ENCODE measurements at regions not wholly inside any gene's neighbourhood (a gene's known extent, or its start where the extent isn't known, plus 50 kb on each side); places are given as distances from the start of the nearest gene placed in this dataset.
A peak's percentile ranks its signal among the peaks of the same experiment; 100 is the strongest.

DNA sequence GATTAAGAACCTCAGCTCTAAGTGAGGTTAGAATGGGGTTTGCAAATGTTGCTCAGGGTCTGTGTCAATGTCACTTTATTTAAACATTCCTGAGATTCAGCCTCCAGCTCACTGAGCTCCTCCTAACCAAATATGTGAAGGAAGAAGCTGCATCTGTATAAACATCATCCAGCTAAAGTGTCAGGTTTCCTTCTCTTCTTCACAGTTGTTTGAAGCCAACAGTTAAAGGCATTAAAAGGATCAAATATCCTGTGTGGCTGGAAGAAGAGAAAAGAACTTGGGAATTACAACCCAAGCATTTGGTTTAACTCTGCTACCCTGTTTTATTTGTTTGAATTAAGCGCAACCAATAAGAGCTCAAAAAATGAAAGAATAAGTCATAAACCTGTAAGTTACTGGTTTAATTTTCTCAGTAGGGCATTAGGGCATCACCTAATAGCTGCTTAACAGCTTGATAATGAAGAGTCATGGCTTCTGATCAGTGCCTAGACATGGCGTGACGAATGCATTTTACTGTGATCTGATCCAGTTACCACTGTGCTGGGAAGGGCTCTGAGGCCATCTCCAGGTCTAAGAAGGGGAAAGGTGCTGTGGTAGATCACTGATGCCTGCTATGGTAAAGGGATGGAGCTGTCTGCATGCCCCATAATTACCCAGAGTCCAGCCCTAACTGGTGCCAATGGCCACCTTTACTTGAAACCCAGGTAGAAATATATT, 165.7 kb upstream of the TSC22D2 start:
- 82 to 94% methylated on average over 3 of the region's 3 CpGs for WGBS, 2 donors
- intact Hi-C loops (cut with DNase I): no loop called here
- Histone ChIP-seq H3K4me3 (no peak overlapping the region), H3K27me3 (no peaks in the 10 kb centered on the region), H3K36me3 (no peaks in the 10 kb centered on the region), H3K27ac (no peak overlapping the region), H3K4me1 (peaks cover 0 to 14% (median 11%) of the 10 kb centered on the region in 3 donors), H3K9me3 (no peaks in the 10 kb centered on the region)
- TF ChIP-seq CTCF (IDR thresholded peaks at IDR 0.05): no peak
- no peak for FAIRE-seq
- DNase-seq: no peak
- ATAC-seq: no peak

DNA sequence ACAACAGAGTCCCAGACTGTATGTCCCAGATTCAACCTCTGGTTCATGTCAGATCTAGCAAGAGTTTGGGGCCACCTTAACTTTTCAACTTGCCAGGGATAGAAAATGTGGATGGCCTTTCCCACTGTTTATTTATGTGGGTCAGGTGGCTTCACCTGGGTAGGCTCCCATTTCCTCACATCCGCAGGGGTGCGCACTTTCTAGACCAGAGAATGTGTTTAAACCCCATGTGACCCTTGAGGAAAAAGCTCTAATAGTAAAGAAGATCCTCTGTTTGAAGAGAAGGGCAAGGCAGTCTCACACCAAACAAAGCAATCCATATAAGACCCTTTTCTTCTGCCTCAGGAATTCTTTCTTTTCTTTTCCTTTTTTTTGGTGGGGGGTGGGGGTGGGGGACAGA, 167.2 kb upstream of the TSC22D2 start:
- TF ChIP-seq CTCF (IDR thresholded peaks at IDR 0.05): no peak
- no peaks in the 10 kb centered on the region for H3K9me3 ChIP-seq
- ATAC-seq (no peak), FAIRE-seq (no peak), DNase-seq (no peak)
- H3K27me3 ChIP-seq: no peaks in the 10 kb centered on the region
- H3K4me3 ChIP-seq: no peak overlapping the region
- no peaks in the 10 kb centered on the region for H3K36me3 ChIP-seq
- peaks cover 0 to 14% (median 11%) of the 10 kb centered on the region in 3 donors for H3K4me1 ChIP-seq
- intact Hi-C loops (cut with DNase I): no loop called here
- H3K27ac ChIP-seq: no peak overlapping the region
- 52 to 68% methylated on average over 2 of the region's 2 CpGs for WGBS, 2 donors

DNA sequence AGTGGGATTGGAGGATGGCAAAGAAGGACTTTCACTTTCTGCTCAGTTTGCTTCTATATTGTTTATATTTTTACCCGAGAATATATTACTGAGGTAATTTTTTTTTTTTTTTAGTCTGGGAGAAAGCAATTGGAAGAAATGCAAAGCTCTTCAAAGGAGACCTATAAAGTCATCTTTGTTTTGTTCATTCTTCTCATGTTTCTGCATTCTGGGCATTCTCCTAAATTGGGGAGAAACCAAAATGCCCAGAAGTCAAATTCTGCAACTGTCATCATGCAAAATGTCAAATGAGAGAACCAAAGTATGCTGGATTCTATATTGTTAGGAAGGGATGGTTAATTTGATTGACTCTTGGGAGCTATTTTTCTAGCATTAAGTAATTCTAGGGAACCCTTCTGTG, 168.3 kb upstream of the TSC22D2 start:
- Histone ChIP-seq H3K4me3 (no peak overlapping the region), H3K36me3 (no peaks in the 10 kb centered on the region), H3K9me3 (no peaks in the 10 kb centered on the region), H3K27me3 (no peaks in the 10 kb centered on the region), H3K4me1 (peaks cover 0 to 14% (median 11%) of the 10 kb centered on the region in 3 donors), H3K27ac (no peak overlapping the region)
- DNase-seq: no peak
- intact Hi-C loops (cut with DNase I): no loop called here
- no peak for ATAC-seq
- no peak for TF ChIP-seq CTCF (IDR thresholded peaks at IDR 0.05)
- WGBS, 2 donors: 44 to 53% methylated on average over 1 of the region's 1 CpG
- FAIRE-seq: no peak

DNA sequence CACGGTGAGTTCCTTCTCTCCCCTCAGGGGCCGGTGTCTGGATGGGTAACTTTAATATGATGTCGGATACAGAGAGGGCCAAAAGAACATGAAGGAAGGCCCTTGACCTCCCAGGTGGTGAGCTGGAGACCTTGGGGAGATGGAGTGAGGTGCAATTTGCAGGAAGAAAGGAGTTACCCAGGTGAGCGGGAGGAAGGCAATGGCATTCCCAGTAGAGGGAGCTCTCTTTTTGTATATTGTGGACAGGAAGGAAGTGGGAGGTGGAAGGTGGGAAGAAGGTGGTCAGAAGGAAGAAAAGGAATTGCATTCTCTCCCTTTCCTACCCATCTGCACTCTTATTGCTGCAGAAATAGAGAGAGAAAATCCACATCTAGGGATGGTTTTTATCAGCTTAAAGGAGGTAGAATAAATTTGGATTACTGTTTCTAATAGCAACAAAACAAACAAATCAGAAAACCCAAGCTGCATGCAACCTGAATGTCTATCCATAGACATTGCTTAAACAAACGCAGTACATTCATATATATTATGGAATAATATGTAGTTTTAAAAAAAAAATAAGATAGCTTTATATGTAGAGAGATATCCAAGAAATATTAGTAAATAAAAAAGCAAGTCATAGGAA, 169.0 kb upstream of the TSC22D2 start:
- peak in 2 of 4 donors; percentile 16 to 23 for TF ChIP-seq CTCF (IDR thresholded peaks at IDR 0.05)
- Histone ChIP-seq H3K27ac (peak overlapping the region in 1 of 4 donors; percentile 44), H3K4me1 (peaks cover 0 to 14% (median 11%) of the 10 kb centered on the region in 3 donors), H3K4me3 (peak overlapping the region in 1 of 4 donors; percentile 17), H3K9me3 (no peaks in the 10 kb centered on the region), H3K36me3 (no peaks in the 10 kb centered on the region), H3K27me3 (no peaks in the 10 kb centered on the region)
- FAIRE-seq (no peak), DNase-seq (peak in 2 of 6 donors; percentile 19 to 23), ATAC-seq (peak; percentile 75 to 86 (median 84))
- intact Hi-C loops (cut with DNase I): no loop called here
- 44 to 54% methylated on average over 5 of the region's 5 CpGs for WGBS, 2 donors
